H54 (cell line): ENCODE measurements at regions not wholly inside any gene's neighbourhood (a gene's known extent, or its start where the extent isn't known, plus 50 kb on each side); places are given as distances from the start of the nearest gene placed in this dataset.

Experiments used
- DNase-seq: peaks from one replicate; pipeline ENCODE4 v3.0.0; 2011; ENCODE audit warnings: low spot score, mixed read lengths; ENCODE audit not compliant: insufficient read length
- FAIRE-seq: peaks from 3 replicates; lab custom pipeline; 2011; peaks lifted over from hg19 to GRCh38; lab: Jason Lieb, UNC
- POLR2A ChIP-seq: IDR thresholded peaks from 2 replicates; pipeline ENCODE4 v1.6.1; 2011; ENCODE audit warnings: low read depth, mild to moderate bottlenecking, low read length

- no peak for TF ChIP-seq POLR2A
- peak; percentile 65 for FAIRE-seq
- no peak for DNase-seq
These were observed 252.9 kb upstream of the PAPPA start for GRCh38 chr9:115900698-115901097.

DNA sequence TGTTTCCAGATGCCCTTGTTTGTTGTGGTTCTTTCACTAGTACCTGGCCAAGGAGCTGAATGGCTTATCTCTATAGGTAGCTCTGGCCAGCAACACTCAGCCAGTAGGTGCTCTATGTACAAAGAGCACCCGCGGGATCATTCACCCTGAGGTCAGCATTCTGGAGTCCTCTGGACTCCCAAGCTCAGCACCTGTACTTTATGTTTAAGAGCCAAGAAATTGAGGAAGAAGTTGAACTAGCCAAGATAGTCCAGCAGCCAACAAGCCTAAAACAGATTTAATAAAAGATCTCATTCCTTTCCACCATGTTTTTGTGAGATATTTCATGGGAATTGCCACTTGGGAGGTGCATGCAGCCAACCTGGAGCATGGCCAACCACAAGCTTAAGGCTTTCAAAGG is 242.6 kb upstream of the PAPPA start:
- peak; percentile 20 for FAIRE-seq
- DNase-seq: no peak
- TF ChIP-seq POLR2A: no peak

- DNase-seq (no peak), FAIRE-seq (no peak)
- TF ChIP-seq POLR2A: no peak
These were observed 241.5 kb upstream of the PAPPA start for GRCh38 chr9:115912086-115912485.

- no peak for DNase-seq
- peak; percentile 66 for FAIRE-seq
- TF ChIP-seq POLR2A: no peak
These were observed 239.9 kb upstream of the PAPPA start for GRCh38 chr9:115913696-115914095.

- DNase-seq (no peak), FAIRE-seq (peak; percentile 38)
- no peak for TF ChIP-seq POLR2A
These were observed 239.3 kb upstream of the PAPPA start for GRCh38 chr9:115914291-115914690.

- FAIRE-seq (no peak), DNase-seq (no peak)
- no peak for TF ChIP-seq POLR2A
These were observed 232.3 kb upstream of the PAPPA start for GRCh38 chr9:115921301-115921700.

DNA sequence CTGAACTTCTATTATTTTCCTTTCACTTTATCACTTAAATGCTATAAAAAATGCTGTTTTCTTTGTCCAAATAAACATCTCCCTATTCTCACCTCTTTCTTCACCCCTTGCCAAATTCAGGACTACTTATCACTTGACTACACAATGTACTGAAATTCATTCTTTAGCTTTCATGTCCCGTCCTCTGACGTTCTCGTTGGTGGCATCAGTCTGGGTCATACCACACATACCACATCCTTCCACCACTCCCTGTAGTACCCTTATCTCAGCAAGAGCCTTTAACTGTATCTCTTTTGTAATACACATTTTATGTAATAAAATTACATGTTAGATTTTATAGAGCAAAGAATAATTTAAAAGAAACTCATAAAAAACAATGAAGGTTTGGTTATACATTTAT is 231.1 kb upstream of the PAPPA start:
- DNase-seq (no peak), FAIRE-seq (no peak)
- TF ChIP-seq POLR2A: no peak

DNA sequence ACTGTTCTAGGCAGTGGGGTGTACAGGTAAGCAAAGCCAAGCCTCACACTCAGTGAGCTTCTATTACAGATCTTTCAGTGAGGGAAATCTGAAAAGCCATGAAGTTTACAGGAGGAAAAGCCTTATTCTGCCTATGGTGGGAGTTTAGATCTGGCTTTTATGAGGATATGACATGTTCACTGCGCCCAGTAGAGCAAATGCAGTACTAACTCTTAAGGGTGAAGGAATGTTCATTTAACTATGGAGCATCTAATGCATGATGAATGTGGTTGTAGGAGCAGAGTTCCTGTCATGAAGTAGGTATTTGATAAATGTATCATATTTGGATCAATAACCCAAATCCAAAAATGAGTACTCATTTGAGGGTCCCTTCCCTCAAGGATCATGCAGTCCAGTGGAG is 230.2 kb upstream of the PAPPA start:
- FAIRE-seq: peak; percentile 67
- DNase-seq: no peak
- no peak for TF ChIP-seq POLR2A

DNA sequence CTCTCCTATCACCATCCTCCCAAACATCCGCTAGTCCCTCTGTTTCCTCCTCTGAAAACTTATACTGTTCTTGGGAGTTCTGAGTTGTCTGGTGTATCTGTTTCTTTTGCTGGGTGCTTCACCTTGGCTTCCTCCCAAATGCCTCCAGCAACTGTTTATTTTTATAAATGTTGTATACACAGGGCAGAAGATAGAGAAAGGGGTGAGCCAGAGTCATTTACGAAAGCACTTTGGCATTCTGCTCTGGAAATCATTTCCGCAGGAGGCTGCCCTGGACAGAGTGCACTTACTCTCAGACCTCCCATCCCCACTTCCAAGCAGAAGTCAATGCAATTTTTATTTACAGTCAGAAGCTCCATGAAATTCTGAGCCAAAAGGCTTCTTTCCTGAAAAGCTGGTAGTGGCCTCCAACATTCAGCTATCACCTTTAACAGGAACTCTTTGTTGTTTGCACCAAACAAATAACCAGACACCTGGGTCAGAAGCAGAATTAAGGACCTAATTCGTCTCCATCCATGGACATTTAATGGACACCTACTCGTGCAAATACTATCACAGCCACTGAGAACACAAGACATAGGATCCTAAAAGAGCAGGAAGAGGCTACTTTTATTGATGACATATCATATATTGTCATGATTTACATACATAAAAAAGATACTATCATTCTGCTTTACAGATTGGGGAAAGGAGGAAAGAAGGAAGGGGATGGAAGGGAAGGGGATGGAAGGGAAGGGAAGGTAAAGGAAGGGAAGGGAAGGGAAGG is 229.5 kb upstream of the PAPPA start:
- no peak for DNase-seq
- no peak for FAIRE-seq
- TF ChIP-seq POLR2A: no peak

DNA sequence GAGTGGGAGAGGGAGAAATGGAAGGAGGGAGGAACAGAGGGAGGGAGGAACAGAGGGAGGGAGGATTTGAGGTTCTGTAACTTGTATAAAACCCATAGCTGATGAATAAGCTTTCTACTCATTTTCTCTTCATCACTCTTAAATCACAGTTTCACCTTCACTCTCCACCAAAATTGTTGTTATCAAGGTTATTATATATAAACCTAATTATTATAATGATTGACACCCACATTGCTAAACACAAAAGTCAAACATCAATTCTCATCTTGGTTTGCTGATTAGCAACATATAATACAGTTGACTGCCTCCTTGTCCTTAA is 229.0 kb upstream of the PAPPA start:
- FAIRE-seq: peak; percentile 23

DNA sequence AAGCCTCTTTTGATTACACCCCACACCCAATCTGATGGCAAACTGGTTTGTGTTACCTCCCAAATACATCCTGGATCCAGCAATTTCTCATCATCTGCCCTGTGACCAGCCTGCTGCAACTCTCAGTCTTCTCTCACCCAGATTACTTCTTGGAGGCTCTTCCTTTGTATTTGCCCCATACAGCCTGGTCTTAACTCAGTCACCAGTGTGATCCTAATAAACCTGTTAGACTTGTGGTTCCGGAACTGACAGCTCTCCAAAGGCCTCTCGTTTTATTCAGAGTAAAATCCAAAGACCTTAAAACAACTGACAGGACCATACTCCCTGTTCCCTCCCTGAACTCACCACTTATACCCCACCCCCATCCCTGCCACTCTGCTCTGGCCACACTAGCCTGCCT is 228.2 kb upstream of the PAPPA start:
- no peak for FAIRE-seq
- no peak for DNase-seq
- no peak for TF ChIP-seq POLR2A

More for the DNA sequence above, 229.0 kb upstream of the PAPPA start:
- no peak for DNase-seq
- TF ChIP-seq POLR2A: no peak

DNA sequence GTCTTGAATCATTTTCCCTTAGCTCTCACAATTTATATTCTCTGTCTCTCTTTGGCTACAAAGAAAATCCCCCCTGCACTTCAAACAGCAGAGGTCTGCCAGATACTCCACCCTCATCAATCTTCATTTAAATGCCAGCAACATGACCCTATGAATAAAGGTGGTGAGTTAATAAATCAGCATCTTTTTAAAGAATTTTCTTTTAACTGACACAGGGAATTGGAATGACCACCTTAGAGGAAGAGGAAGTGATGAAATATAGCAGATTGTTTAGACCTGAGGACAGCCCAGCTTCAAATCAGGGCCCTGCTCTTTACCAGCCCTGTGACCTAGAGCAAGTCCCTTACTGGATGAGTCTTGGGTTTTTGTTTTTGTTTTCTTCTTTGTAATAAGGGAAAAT is 223.1 kb upstream of the PAPPA start:
- peak; percentile 23 for FAIRE-seq
- no peak for TF ChIP-seq POLR2A
- DNase-seq: no peak

DNA sequence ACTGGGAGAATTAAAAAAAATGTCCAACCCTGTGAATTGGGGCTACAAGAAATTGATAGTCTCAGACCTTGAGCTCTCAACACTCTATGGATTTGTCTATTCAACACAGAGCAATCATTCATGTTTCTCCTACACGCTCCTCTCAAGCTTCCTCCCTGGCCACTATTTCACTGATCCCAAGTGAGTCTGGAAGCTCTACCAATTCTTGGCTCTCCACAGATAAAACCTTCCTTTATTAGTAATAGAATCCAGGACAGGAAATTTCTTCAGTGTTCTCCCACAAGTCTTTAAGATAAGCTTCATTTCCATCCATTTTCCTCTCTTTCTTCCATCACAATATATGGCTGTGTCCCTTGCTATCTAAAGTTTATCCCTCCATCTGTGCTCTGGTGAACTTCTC is 215.1 kb upstream of the PAPPA start:
- no peak for FAIRE-seq
- DNase-seq: no peak
- TF ChIP-seq POLR2A: no peak

DNA sequence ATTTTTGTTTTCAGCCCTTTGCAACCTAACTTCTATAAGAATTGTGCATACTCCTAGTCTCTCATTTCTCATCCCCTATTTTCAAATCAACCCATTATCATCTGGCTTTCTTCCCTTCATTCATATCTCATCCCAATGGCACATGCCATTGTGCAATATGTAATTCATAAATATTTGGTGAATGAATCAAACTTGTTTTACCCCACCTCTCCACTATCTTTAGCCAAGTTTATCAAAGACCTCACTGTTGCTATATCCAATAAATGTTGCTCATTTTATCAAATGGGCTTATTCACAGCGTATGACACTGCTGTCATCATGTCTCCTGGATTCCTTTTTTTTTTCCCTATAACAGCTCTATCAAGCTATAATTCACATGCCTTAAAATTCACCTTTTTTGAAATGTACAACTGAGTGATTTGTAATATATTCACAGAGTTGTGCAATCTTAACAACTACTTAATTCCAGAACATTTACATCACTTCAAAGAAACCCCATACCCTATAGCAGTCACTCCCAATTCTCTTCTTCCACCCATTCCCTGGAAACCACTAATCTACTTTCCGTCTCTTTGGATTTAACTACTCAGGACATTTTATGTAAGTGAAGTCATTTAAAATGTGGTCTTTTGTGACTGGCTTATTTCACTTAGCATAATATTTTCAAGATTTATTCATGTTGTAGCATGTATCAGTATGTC is 214.4 kb upstream of the PAPPA start:
- no peak for TF ChIP-seq POLR2A
- FAIRE-seq: peak; percentile 99

More for the DNA sequence above, 214.4 kb upstream of the PAPPA start:
- no peak for DNase-seq
